PC-9 (cell line): ENCODE measurements at regions not wholly inside any gene's neighbourhood (a gene's known extent, or its start where the extent isn't known, plus 50 kb on each side); places are given as distances from the start of the nearest gene placed in this dataset.
A peak's percentile ranks its signal among the peaks of the same experiment; 100 is the strongest.

Experiments used
- CTCF ChIP-seq: fragments of 200-600 bp; sonication (generic); conservative IDR thresholded peaks from 2 replicates; pipeline ENCODE4 v1.6.1; 2017; ENCODE audit warnings: mixed run types, antibody characterized with exemption, mild to moderate bottlenecking, moderate library complexity
- EZH2 ChIP-seq: fragments of 200-600 bp; sonication (generic); IDR thresholded peaks from 2 replicates; pipeline ENCODE4 v1.8.0; 2017; ENCODE audit warnings: antibody characterized with exemption, low read depth

GRCh38 chr7:54877683-54878082, 118.7 kb upstream of the SEC61G start:
- TF ChIP-seq CTCF (peak; percentile 67), EZH2 (no peak)
